ENCODE measurements at regions not wholly inside any gene's neighbourhood (a gene's known extent, or its start where the extent isn't known, plus 50 kb on each side); places are given as distances from the start of the nearest gene placed in this dataset.

DNA sequence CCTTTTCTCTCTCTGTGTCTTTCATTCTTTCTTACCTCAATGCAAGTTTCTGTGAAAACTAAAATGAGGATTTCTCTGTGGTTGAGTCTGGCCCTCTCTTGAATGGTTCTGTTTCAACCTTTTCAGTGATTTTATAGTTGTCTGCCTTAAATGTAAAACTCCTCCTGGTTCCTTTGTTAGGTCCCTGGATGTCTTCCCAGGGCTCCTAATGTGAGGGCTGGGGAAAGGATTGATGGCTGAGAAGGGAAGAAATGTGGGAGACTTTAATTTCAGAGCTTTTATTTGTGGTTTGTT lies 90.6 kb upstream of the GRM7 start:
- DNase-seq (ENCODE audit: low read depth): no peak
- H3K4me3 ChIP-seq (ENCODE audit: low read length): no peak overlapping the region
- TF ChIP-seq, protein P1, sequence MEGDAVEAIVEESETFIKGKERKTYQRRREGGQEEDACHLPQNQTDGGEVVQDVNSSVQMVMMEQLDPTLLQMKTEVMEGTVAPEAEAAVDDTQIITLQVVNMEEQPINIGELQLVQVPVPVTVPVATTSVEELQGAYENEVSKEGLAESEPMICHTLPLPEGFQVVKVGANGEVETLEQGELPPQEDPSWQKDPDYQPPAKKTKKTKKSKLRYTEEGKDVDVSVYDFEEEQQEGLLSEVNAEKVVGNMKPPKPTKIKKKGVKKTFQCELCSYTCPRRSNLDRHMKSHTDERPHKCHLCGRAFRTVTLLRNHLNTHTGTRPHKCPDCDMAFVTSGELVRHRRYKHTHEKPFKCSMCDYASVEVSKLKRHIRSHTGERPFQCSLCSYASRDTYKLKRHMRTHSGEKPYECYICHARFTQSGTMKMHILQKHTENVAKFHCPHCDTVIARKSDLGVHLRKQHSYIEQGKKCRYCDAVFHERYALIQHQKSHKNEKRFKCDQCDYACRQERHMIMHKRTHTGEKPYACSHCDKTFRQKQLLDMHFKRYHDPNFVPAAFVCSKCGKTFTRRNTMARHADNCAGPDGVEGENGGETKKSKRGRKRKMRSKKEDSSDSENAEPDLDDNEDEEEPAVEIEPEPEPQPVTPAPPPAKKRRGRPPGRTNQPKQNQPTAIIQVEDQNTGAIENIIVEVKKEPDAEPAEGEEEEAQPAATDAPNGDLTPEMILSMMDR (conservative IDR thresholded peaks at IDR 0.05; ENCODE audit: low read length): no peak

DNA sequence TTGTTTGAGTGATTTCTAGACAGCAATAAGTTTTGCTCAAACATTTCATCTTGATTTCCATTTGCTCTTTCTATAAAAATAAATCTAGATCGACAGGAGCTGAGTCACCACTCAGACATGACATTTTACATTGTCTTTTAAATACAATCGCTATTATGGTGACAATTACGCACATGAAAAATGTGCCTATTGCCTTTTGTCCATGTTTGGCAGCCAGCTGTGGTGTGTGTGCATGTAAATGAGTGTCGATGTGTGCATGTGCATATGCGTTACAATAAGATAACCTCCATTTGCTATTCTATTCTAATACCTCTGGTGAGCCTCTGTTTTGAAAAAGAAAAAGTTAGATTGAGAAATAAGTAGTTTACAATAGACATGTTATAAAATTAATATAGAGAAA lies 89.7 kb upstream of the GRM7 start:
- TF ChIP-seq, protein P1 (conservative IDR thresholded peaks at IDR 0.05; ENCODE audit: low read length): no peak
- no peak for DNase-seq (ENCODE audit: low read depth)
- H3K4me3 ChIP-seq (ENCODE audit: low read length): no peak overlapping the region

DNA sequence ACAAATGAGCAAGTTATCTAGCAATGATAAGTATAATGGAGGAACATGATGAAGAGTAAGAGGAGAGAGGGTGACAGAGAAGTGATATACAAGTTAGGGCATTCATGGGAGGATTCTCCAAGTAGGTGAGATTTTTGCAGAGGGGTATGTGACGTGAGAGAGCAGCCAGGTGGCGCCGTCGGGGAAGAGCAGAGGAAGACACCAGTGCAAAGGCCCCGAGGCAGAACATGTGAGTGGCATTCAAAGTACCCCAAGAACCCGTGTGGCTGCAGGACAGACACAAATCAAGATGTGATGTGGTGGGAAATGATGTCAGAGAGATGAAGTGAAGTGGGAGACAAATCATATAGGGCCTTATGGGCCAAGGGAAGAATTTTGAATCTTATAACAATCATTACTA lies 81.8 kb upstream of the GRM7 start:
- no peak for DNase-seq (ENCODE audit: low read depth)
- TF ChIP-seq, protein P1 (conservative IDR thresholded peaks at IDR 0.05; ENCODE audit: low read length): no peak
- no peak overlapping the region for H3K4me3 ChIP-seq (ENCODE audit: low read length)

DNA sequence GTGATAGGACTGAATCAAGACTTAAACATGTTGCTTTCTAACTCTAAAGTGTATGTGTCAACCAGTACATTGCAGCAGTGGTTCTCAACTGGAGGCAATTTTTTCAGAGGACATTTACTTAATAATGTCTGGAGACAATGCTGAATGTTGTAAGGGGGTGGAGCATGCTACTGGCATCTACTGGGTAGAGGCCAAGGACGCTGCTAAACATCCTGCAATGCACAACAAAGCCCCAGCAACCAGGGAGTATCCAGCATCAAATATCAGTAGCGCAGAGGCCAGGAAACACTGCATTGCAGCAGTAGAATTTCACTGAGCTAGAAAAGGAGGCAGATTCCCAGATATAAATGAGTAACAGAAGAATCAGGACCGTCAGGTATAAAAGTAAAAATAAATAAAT lies 79.8 kb upstream of the GRM7 start:
- no peak overlapping the region for H3K4me3 ChIP-seq (ENCODE audit: low read length)
- TF ChIP-seq, protein P1 (conservative IDR thresholded peaks at IDR 0.05; ENCODE audit: low read length): no peak
- no peak for DNase-seq (ENCODE audit: low read depth)

DNA sequence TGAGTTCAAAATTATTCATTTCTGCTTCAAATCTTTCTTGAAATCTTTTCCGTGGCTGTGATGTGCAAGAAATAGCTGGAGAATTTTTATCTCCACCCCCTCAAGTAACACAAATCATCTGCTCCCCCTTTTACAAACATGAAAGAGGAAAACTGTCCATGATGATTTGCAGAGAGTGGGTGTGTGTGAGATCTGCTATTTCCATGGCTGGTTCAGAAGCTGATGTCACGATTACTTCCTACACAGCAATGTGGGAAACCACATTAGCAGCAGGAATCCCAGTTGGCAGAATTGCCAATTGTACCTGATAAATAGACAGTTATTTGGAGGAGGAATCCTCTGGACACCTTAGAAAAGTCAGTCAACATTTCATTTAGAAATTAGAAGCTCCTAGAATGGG lies 75.2 kb upstream of the GRM7 start:
- no peak overlapping the region for H3K4me3 ChIP-seq (ENCODE audit: low read length)
- TF ChIP-seq, protein P1 (conservative IDR thresholded peaks at IDR 0.05; ENCODE audit: low read length): no peak
- DNase-seq (ENCODE audit: low read depth): no peak

DNA sequence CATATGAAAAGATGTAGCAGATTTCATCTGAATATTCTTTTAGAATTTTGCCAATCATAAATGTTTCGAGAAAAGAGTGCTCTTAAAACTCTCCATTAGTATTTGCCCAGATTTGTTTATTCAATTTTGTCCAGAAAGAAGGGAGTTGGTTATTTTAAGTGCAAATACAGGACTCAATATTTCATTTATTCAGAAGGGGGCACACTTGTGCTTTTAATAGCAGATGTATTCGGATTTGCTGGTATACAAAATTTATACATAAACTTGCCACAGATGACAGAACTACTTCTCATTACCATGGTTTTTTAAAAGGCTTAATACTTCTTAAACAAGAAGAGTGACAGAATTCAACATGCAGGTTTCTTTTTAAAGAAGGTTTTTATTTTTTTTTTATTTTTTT lies 69.8 kb upstream of the GRM7 start:
- no peak overlapping the region for H3K4me3 ChIP-seq (ENCODE audit: low read length)
- no peak for DNase-seq (ENCODE audit: low read depth)
- TF ChIP-seq, protein P1 (conservative IDR thresholded peaks at IDR 0.05; ENCODE audit: low read length): no peak

DNA sequence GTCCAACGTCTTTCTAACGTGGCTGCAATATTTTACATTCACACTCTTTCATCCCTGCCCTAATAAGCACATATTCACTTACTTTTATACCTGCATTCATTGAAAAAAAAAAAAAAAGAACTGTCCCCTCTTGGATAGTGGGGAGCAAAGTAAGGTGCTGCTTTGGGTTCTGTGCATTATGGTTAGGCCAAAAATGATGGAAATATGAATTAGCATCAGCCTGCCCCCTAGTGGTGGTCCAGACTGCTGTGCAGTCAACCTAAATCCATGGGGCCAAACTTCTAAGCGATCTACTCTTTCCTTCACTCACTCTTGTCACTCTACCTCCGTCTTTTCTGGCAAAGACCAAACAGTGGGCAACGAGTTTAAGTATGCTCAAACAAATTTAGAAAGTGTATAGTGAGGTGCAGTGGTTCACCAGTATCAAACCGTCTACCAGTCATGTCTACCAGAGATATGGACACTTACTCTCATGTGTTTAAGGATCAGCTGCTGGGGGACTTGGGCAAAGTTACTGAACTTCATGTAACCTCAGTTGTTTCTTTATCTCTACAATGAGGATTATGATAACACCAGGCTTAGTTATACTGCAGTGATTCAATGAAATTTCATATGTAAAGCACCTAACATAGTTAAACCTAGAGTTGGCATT lies 61.5 kb upstream of the GRM7 start:
- TF ChIP-seq, protein P1 (conservative IDR thresholded peaks at IDR 0.05; ENCODE audit: low read length): peak; percentile 53
- DNase-seq (ENCODE audit: low read depth): peak; percentile 1
- no peak overlapping the region for H3K4me3 ChIP-seq (ENCODE audit: low read length)

Measured in AG10803 (cell line).